Gastroesophageal sphincter (tissue), 4 donors: ENCODE measurements at regions not wholly inside any gene's neighbourhood (a gene's known extent, or its start where the extent isn't known, plus 50 kb on each side); places are given as distances from the start of the nearest gene placed in this dataset.

ENCODE experiments used
- ATAC-seq: fragments of 150-250 bp; one replicate; pipeline ENCODE4 v1.9.1; 2016; ENCODE audit warnings: mild to moderate bottlenecking, moderate library complexity
- H3K27ac ChIP-seq, 4 donors: fragments of 200-600 bp; sonication (generic) in 3 of 4; 1 replicate in 3 of 4; 2 replicates in 1 of 4; pipeline ENCODE4 v1.5.1; 2016 to 2019
- H3K27me3 ChIP-seq: fragments of 200-600 bp; sonication (generic); one replicate; pipeline ENCODE4 v1.5.1; 2019
- H3K36me3 ChIP-seq, 2 donors: fragments of 200-600 bp; sonication (generic); one replicate each; pipeline ENCODE4 v1.5.1; 2019; ENCODE audit warnings: control low read depth in 1 of 2
- H3K4me1 ChIP-seq, 3 donors: fragments of 200-600 bp; sonication (generic); 1 replicate in 2 of 3; 2 replicates in 1 of 3; pipeline ENCODE4 v1.5.1; 2016 to 2019; ENCODE audit warnings: control low read depth in 2 of 3
- H3K4me3 ChIP-seq, 2 donors: fragments of 200-600 bp; sonication (generic); one replicate each; pipeline ENCODE4 v1.5.1; 2019; ENCODE audit warnings: mild to moderate bottlenecking in 1 of 2, moderate library complexity in 1 of 2
- H3K9me3 ChIP-seq, 3 donors: fragments of 200-600 bp; sonication (generic); one replicate each; pipeline ENCODE4 v1.5.1; 2017 to 2019; ENCODE audit warnings: control low read depth in 2 of 3
- EP300 ChIP-seq: sonication (generic); formaldehyde crosslinking; IDR thresholded peaks from one replicate; pipeline ENCODE4 v1.6.1; 2017; ENCODE audit warnings: antibody characterized with exemption, mild to moderate bottlenecking
- POLR2A ChIP-seq, 2 donors: fragments of 450-650 bp; IDR thresholded peaks; one replicate each; pipeline ENCODE4 v1.6.1; 2017; ENCODE audit warnings: antibody characterized with exemption in 2 of 2, mild to moderate bottlenecking in 2 of 2, moderate library complexity in 1 of 2
- POLR2AphosphoS5 ChIP-seq: sonication (generic); formaldehyde crosslinking; IDR thresholded peaks from one replicate; pipeline ENCODE4 v1.6.1; 2017; ENCODE audit warnings: antibody characterized with exemption
- WGBS, 2 donors: methylation state at CpG; one replicate each; pipeline ENCODE4 v1.1.5; 2018; ENCODE audit warnings: low coverage in 1 of 2; 5-methylcytosine and 5-hydroxymethylcytosine counted together
- TF ChIP-seq, protein P1 (sequence below), 4 experiments: fragments of 200-600 bp in 2 of 4; fragments of 450-650 bp in 2 of 4; sonication (generic) in 1 of 4; IDR thresholded peaks; one replicate each; pipeline ENCODE4 v1.5.1; 2017 to 2019; ENCODE audit warnings: antibody characterized with exemption in 4 of 4, mild to moderate bottlenecking in 2 of 4, moderate library complexity in 2 of 4

DNA sequence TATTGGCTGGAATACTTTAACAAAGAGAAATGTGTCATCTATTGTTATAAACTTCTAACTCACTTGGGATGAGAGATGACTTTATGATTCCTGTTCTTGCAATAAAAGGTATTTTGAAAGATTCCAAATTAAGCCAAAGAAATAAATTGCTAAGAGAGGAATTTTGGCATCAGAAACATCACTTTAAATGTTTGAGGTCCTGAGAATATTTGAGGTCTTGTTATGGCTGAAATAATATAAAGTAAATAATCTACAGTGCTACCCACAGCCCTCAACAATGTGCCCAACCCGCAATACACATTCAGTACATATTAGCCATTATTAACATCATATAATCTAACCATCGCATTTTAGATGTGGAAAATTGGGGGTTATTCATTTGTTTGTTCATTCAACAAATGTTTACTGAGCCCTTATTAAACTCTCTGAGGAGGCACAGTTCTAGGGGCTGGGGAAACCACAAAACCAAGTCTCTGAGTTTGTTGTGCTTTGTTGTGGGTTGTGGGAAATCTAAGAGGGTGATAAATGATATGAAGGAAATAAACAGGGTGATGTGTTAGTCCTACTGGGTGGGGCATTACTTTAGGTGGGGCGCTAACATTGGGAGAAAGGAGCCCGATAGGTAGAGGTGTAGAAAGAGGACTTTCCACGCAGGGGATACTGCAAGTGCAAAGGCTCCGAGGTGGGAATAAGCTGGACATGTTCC lies 135.2 kb upstream of the CLINT1 start:
- Histone ChIP-seq H3K4me3 (no peak overlapping the region), H3K9me3 (no peaks in the 10 kb centered on the region), H3K36me3 (no peaks in the 10 kb centered on the region), H3K4me1 (peaks cover 0 to 7% (median 0%) of the 10 kb centered on the region in 3 donors), H3K27ac (no peak overlapping the region), H3K27me3 (no peaks in the 10 kb centered on the region)
- WGBS, 2 donors: 83 to 86% methylated on average over 4 to 6 of the region's 6 CpGs
- no peak for TF ChIP-seq EP300
- TF ChIP-seq POLR2A (IDR thresholded peaks at IDR 0.05): no peak
- no peak for TF ChIP-seq POLR2AphosphoS5
- TF ChIP-seq, protein P1, sequence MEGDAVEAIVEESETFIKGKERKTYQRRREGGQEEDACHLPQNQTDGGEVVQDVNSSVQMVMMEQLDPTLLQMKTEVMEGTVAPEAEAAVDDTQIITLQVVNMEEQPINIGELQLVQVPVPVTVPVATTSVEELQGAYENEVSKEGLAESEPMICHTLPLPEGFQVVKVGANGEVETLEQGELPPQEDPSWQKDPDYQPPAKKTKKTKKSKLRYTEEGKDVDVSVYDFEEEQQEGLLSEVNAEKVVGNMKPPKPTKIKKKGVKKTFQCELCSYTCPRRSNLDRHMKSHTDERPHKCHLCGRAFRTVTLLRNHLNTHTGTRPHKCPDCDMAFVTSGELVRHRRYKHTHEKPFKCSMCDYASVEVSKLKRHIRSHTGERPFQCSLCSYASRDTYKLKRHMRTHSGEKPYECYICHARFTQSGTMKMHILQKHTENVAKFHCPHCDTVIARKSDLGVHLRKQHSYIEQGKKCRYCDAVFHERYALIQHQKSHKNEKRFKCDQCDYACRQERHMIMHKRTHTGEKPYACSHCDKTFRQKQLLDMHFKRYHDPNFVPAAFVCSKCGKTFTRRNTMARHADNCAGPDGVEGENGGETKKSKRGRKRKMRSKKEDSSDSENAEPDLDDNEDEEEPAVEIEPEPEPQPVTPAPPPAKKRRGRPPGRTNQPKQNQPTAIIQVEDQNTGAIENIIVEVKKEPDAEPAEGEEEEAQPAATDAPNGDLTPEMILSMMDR (IDR thresholded peaks at IDR 0.05): no peak
- ATAC-seq: no peak

DNA sequence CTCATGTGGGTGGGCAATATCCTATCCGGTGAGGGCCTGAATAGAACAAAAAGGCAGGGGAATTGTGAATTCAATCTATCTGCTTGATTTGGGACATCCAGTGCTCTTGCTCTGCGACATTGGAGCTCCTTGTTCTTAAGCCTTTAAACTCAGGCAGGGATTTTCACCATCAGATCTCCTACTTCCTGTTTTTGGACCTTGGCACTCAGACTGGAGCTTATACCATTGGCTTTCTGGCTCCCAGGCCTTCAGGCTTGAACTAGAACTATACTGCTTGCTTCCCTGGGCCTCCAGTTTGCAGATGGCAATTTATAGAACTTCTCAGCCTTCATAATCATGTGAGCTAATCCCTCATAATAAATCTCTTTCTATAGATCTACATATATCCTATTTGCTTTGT lies 134.3 kb upstream of the CLINT1 start:
- no peaks in the 10 kb centered on the region for H3K36me3 ChIP-seq
- no peak overlapping the region for H3K27ac ChIP-seq
- H3K4me3 ChIP-seq: no peak overlapping the region
- H3K4me1 ChIP-seq: peaks cover 0 to 7% (median 0%) of the 10 kb centered on the region in 3 donors
- WGBS, 2 donors: 78 to 91% methylated on average over 1 of the region's 2 CpGs
- no peak for ATAC-seq
- no peaks in the 10 kb centered on the region for H3K9me3 ChIP-seq
- H3K27me3 ChIP-seq: peaks cover 4% of the 10 kb centered on the region
- no peak for TF ChIP-seq POLR2A (IDR thresholded peaks at IDR 0.05)
- TF ChIP-seq EP300: no peak
- TF ChIP-seq POLR2AphosphoS5: no peak
- TF ChIP-seq, protein P1 (IDR thresholded peaks at IDR 0.05): no peak

DNA sequence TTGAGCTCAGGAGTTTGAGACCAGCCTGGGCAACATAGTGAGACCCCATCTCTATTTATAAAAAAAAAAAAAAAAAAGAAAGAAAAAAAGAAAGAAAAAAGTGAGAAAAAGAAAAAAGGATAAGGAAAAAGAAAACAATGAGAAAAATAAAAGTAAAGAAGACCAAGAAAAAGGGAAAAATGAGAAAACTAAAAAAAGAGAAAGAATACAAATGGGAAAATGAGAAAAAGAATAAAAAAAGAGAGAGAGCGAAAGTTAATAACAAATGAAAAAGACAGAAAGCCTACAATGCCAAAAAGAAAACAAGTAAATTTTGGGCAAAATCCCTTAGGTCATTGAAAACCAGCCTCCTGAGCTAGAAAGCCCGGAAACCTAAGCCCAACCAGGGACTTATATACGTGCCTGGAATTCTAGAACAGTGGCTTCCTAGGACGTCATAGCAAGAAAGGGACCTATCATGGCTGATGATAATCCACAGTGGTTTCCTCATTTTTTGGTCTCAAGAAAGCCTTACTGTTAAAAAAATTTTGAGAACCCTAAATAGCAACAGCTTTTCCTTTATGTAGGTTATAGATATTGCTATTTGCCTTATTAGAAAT lies 131.7 kb upstream of the CLINT1 start:
- ATAC-seq: no peak
- peaks cover 0 to 7% (median 0%) of the 10 kb centered on the region in 3 donors for H3K4me1 ChIP-seq
- H3K36me3 ChIP-seq: no peaks in the 10 kb centered on the region
- 73 to 81% methylated on average over 3 to 4 of the region's 4 CpGs for WGBS, 2 donors
- TF ChIP-seq POLR2A (IDR thresholded peaks at IDR 0.05) (no peak), POLR2AphosphoS5 (no peak), EP300 (no peak)
- TF ChIP-seq, protein P1 (IDR thresholded peaks at IDR 0.05): no peak
- H3K4me3 ChIP-seq: no peak overlapping the region
- H3K9me3 ChIP-seq: no peaks in the 10 kb centered on the region
- no peak overlapping the region for H3K27ac ChIP-seq
- H3K27me3 ChIP-seq: peaks cover 4% of the 10 kb centered on the region

DNA sequence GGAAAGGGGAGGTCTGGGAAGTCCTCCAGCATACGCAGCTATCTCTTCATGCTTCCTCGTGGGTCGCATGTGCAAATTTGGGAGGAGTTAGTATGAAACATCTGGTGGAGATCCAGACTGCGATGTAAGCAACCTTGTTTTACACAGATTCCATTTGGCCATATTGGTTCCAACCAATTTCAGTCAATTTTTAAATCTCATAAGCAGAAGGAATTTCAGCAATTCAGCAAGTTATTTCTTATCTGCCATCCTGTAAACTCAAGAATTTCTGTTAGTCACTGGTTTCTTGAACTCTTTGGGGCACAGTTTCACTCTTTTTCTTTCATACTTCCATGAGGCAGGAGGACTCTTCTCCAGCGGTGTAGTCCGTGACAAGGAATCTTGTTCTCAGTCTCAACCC lies 130.4 kb upstream of the CLINT1 start:
- ATAC-seq: no peak
- H3K27me3 ChIP-seq: peaks cover 4% of the 10 kb centered on the region
- no peak overlapping the region for H3K4me3 ChIP-seq
- TF ChIP-seq, protein P1 (IDR thresholded peaks at IDR 0.05): no peak
- no peak overlapping the region for H3K27ac ChIP-seq
- no peaks in the 10 kb centered on the region for H3K9me3 ChIP-seq
- H3K36me3 ChIP-seq: no peaks in the 10 kb centered on the region
- H3K4me1 ChIP-seq: peaks cover 0 to 8% (median 0%) of the 10 kb centered on the region in 3 donors
- WGBS, 2 donors: 77 to 80% methylated on average over 6 of the region's 6 CpGs

DNA sequence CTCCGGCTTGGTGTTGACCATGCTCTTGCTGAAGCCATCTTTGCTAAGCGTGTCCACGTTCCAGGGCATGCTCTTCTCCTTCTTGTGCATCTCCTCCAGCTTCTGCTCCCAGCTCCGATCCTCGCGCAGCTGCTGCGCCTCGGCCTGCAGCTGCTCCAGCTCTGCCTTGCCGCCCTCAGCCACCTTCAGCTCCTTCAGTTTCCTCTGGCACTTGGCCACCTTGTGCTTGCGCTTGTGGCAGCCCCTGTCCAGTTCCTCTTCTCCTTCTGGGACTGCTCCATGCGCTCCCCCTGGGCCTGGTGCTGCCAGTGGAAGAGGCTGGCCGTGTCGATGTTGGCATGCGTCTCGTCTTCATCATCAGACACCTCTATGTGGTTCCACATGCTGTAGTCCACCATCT lies 128.3 kb upstream of the CLINT1 start:
- Histone ChIP-seq H3K4me3 (no peak overlapping the region), H3K27me3 (peaks cover 4% of the 10 kb centered on the region), H3K27ac (no peak overlapping the region), H3K9me3 (no peaks in the 10 kb centered on the region), H3K36me3 (no peaks in the 10 kb centered on the region), H3K4me1 (peaks cover 0 to 13% (median 0%) of the 10 kb centered on the region in 3 donors)
- no peak for ATAC-seq
- TF ChIP-seq POLR2AphosphoS5 (no peak), POLR2A (IDR thresholded peaks at IDR 0.05) (no peak), EP300 (no peak)
- TF ChIP-seq, protein P1 (IDR thresholded peaks at IDR 0.05): no peak
- 67 to 93% methylated on average over 3 to 10 of the region's 15 CpGs for WGBS, 2 donors
